GM12878 (cell line): ENCODE measurements at regions not wholly inside any gene's neighbourhood (a gene's known extent, or its start where the extent isn't known, plus 50 kb on each side); places are given as distances from the start of the nearest gene placed in this dataset.
"Not testable (repeated sequence)": the region's sequence is repeated elsewhere in the genome, so short reads cannot be mapped to it uniquely, and the experiment has no call there.

ENCODE experiments used
- ATAC-seq: fragments of 200-7000 bp; cut with Tn5 transposase; 3 replicates; pipeline ENCODE4 v1.9.1; 2020; ENCODE audit warnings: mild to moderate bottlenecking, moderate library complexity
- BruUV-seq: library from RNA; stranded (reverse); fragments of 400-500 nt; replicated peaks from 2 replicates; lab custom pipeline; 2021; lab: Mats Ljungman, UMichigan
- CTCF ChIA-PET: fragments of 300-600 bp; sonication (Branson Sonifier 250); formaldehyde crosslinking; extraction: SDS; loops from one replicate; lab custom pipeline; 2021; ENCODE audit warnings: inconsistent platforms; lab: Yijun Ruan, JAX
- POLR2A ChIA-PET: fragments of 350-600 bp; formaldehyde crosslinking; extraction: SDS; loops from one replicate; lab custom pipeline; 2021; ENCODE audit warnings: inconsistent platforms; lab: Charles Lee
- RAD21 ChIA-PET: fragments of 300-600 bp; sonication (Branson Sonifier 250); formaldehyde crosslinking; loops from one replicate; lab custom pipeline; 2023; ENCODE audit warnings: antibody characterized with exemption; ENCODE audit not compliant: unreplicated experiment; lab: Charles Lee
- SMC1A ChIA-PET: fragments of 300-600 bp; sonication (Branson Sonifier 250); formaldehyde crosslinking; loops from one replicate; lab custom pipeline; 2023; ENCODE audit not compliant: unreplicated experiment, uncharacterized antibody; lab: Charles Lee
- DNase-seq: peaks from one replicate; pipeline ENCODE4 v3.0.0-alpha.2; 2011; ENCODE audit warnings: low read depth, low spot score
- FAIRE-seq: peaks from 3 replicates; lab custom pipeline; 2011; peaks lifted over from hg19 to GRCh38; lab: Jason Lieb, UNC
- H2AFZ ChIP-seq: 2 replicates; pipeline ENCODE4 v1.6.0; 2011; ENCODE audit warnings: low read depth, low read length, control low read depth; ENCODE audit not compliant: control insufficient read depth
- H3K27ac ChIP-seq: 2 replicates; pipeline ENCODE4 v1.5.1; 2011; ENCODE audit warnings: control low read depth; ENCODE audit not compliant: control insufficient read depth, insufficient read depth
- H3K27me3 ChIP-seq, 2 experiments: replicated peaks in 1 of 2; 2 replicates each; pipeline versions ENCODE4 v1.6.0 to v1.6.1; 2011; ENCODE audit warnings: low read length in 1 of 2; ENCODE audit not compliant: control insufficient read depth in 2 of 2, insufficient read depth in 2 of 2
- H3K36me3 ChIP-seq, 2 experiments: 2 replicates each; pipeline ENCODE4 v1.5.1; 2011; ENCODE audit warnings: low read length in 1 of 2; ENCODE audit not compliant: control insufficient read depth in 2 of 2, insufficient read depth in 2 of 2
- H3K4me1 ChIP-seq: 2 replicates; pipeline ENCODE4 v1.6.1; 2011; ENCODE audit warnings: mild to moderate bottlenecking, low read length, moderate library complexity, mixed read lengths; ENCODE audit not compliant: control insufficient read depth, insufficient read depth
- H3K4me2 ChIP-seq: 2 replicates; pipeline ENCODE4 v1.6.0; 2011; ENCODE audit warnings: control low read depth; ENCODE audit not compliant: control insufficient read depth, insufficient read depth
- H3K4me3 ChIP-seq: fragments of 200-600 bp; sonication (generic); 2 replicates; pipeline ENCODE4 v1.5.1; 2016
- H3K79me2 ChIP-seq: 2 replicates; pipeline ENCODE4 v1.6.0; 2011; ENCODE audit warnings: low read length; ENCODE audit not compliant: control insufficient read depth, insufficient read depth
- H3K9ac ChIP-seq: 2 replicates; pipeline ENCODE4 v1.8.0; 2011; ENCODE audit warnings: low read length, control low read depth, mixed read lengths; ENCODE audit not compliant: control insufficient read depth, insufficient read depth
- H3K9me3 ChIP-seq: replicated peaks from 3 replicates; pipeline ENCODE4 v1.5.1; 2011; ENCODE audit warnings: mild to moderate bottlenecking, low read length; ENCODE audit not compliant: control insufficient read depth, insufficient read depth
- H4K20me1 ChIP-seq: 2 replicates; pipeline ENCODE4 v1.6.0; 2011; ENCODE audit not compliant: control insufficient read depth, insufficient read depth
- WGBS: methylation state at CpG from one replicate; pipeline ENCODE4 v1.1.6; 2016; ENCODE audit warnings: low lambda C conversion rate; ENCODE audit not compliant: insufficient replicate concordance, insufficient coverage; ENCODE audit errors: missing lambda C conversion rate; 5-methylcytosine and 5-hydroxymethylcytosine counted together
- in situ Hi-C: fragments of 300-500 bp; cut with MboI; formaldehyde crosslinking; loops from 9 replicates; pipeline ENCODE4 v1.14.3; 2018; ENCODE audit warnings: mixed read lengths
- intact Hi-C: fragments of 100-400 bp; cut with micrococcal nuclease; formaldehyde crosslinking; loops from one replicate; pipeline ENCODE4 v1.14.2; 2022; ENCODE audit not compliant: unreplicated experiment

GRCh38 chr3:14272041-14272958, 93.7 kb downstream of the LSM3 start:
- H3K27me3 ChIP-seq, POLR2A ChIA-PET, intact Hi-C loops, FAIRE-seq, CTCF ChIA-PET, in situ Hi-C loops, DNase-seq, H3K79me2 ChIP-seq, RAD21 ChIA-PET, ATAC-seq, H3K9me3 ChIP-seq, H3K9ac ChIP-seq, H3K27ac ChIP-seq, H3K4me1 ChIP-seq, BruUV-seq, SMC1A ChIA-PET, H3K4me3 ChIP-seq, H4K20me1 ChIP-seq, H3K4me2 ChIP-seq, H2AFZ ChIP-seq, H3K36me3 ChIP-seq: not testable (repeated sequence)
- WGBS: 50% methylated on average over 15 of the region's 15 CpGs

GRCh38 chr3:14272959-14273560, 94.4 kb downstream of the LSM3 start:
- in situ Hi-C loops, H3K4me3 ChIP-seq, H3K9me3 ChIP-seq, H3K4me1 ChIP-seq, DNase-seq, H3K27ac ChIP-seq, ATAC-seq, H3K4me2 ChIP-seq, SMC1A ChIA-PET, H3K36me3 ChIP-seq, BruUV-seq, H3K9ac ChIP-seq, H4K20me1 ChIP-seq, H3K27me3 ChIP-seq, H3K79me2 ChIP-seq, CTCF ChIA-PET, H2AFZ ChIP-seq, intact Hi-C loops, FAIRE-seq, POLR2A ChIA-PET, RAD21 ChIA-PET: not testable (repeated sequence)
- 31% methylated on average over 7 of the region's 7 CpGs for WGBS
